Upper lobe of left lung (tissue), 4 donors: ENCODE measurements at regions not wholly inside any gene's neighbourhood (a gene's known extent, or its start where the extent isn't known, plus 50 kb on each side); places are given as distances from the start of the nearest gene placed in this dataset.

ENCODE experiments used
- CTCF ChIP-seq, 6 experiments: fragments of 450-650 bp in 4 of 6; fragments of 200-600 bp in 2 of 6; sonication (generic) in 2 of 6; IDR thresholded peaks; one replicate each; pipeline ENCODE4 v1.5.1; 2016 to 2019; ENCODE audit warnings: antibody characterized with exemption in 6 of 6
- EP300 ChIP-seq, 4 donors: sonication (generic); formaldehyde crosslinking; IDR thresholded peaks; one replicate each; pipeline ENCODE4 v1.5.1; 2017; ENCODE audit warnings: antibody characterized with exemption in 4 of 4, control low read depth in 2 of 4

- TF ChIP-seq EP300 (IDR thresholded peaks at IDR 0.05) (no peak), CTCF (IDR thresholded peaks at IDR 0.05) (no peak)
Measured at GRCh38 chr4:156628858-156629257, 342.7 kb downstream of the PDGFC start.
